SK-N-SH (cell line): ENCODE measurements at regions not wholly inside any gene's neighbourhood (a gene's known extent, or its start where the extent isn't known, plus 50 kb on each side); places are given as distances from the start of the nearest gene placed in this dataset.

Source experiments
- CTCF ChIA-PET: fragments of 300-600, 350-600 bp; formaldehyde crosslinking; extraction: SDS; loops from one replicate; lab custom pipeline; 2021; lab: Yijun Ruan, JAX
- POLR2A ChIA-PET: fragments of 350-600 bp; sonication (Branson Sonifier 250); formaldehyde crosslinking; extraction: SDS; loops from one replicate; lab custom pipeline; 2020; ENCODE audit warnings: antibody characterized with exemption, inconsistent platforms; lab: Yijun Ruan, JAX
- DNase-seq: peaks from one replicate; pipeline ENCODE4 v3.0.0; 2012
- H2AFZ ChIP-seq: fragments of 200-600 bp; sonication (generic); 2 replicates; pipeline ENCODE4 v1.8.1; 2016; ENCODE audit warnings: antibody characterized with exemption, mild to moderate bottlenecking, low read depth
- H3F3A ChIP-seq: fragments of 200-600 bp; sonication (generic); replicated peaks from 2 replicates; pipeline ENCODE3; 2016; ENCODE audit warnings: antibody characterized with exemption, mild to moderate bottlenecking; ENCODE audit not compliant: insufficient read depth
- H3K27ac ChIP-seq, 2 experiments: fragments of 200-500 bp in 1 of 2; fragments of 200-600 bp in 1 of 2; sonication (Bioruptor generic) in 1 of 2; sonication (generic), shearing (Covaris generic) in 1 of 2; 2 replicates each; pipeline versions ENCODE4 v1.5.1 to v1.6.1; 2014 to 2016; ENCODE audit warnings: low read depth in 2 of 2, inconsistent platforms in 1 of 2, low read length in 1 of 2, mild to moderate bottlenecking in 1 of 2, mixed read lengths in 1 of 2
- H3K27me3 ChIP-seq: fragments of 200-600 bp; sonication (generic), shearing (Covaris generic); 2 replicates; pipeline ENCODE4 v1.6.1; 2016; ENCODE audit warnings: mixed run types; ENCODE audit not compliant: insufficient read depth
- H3K36me3 ChIP-seq, 2 experiments: fragments of 200-500 bp in 1 of 2; fragments of 200-600 bp in 1 of 2; sonication (Bioruptor generic) in 1 of 2; sonication (generic) in 1 of 2; replicated peaks in 1 of 2; 2 replicates each; pipeline versions ENCODE3 to v1.5.1; 2014 to 2016; ENCODE audit warnings: low read length in 1 of 2, mild to moderate bottlenecking in 1 of 2; ENCODE audit not compliant: insufficient read depth in 2 of 2, control insufficient read depth in 1 of 2
- H3K4me1 ChIP-seq, 2 experiments: fragments of 200-500 bp in 1 of 2; fragments of 200-600 bp in 1 of 2; sonication (Bioruptor generic) in 1 of 2; sonication (generic), shearing (Covaris generic) in 1 of 2; 2 replicates each; pipeline versions ENCODE4 v1.5.1 to v1.6.1; 2014 to 2016; ENCODE audit warnings: low read depth in 1 of 2, low read length in 1 of 2, mixed run types in 1 of 2; ENCODE audit not compliant: insufficient read depth in 2 of 2, control insufficient read depth in 1 of 2
- H3K4me2 ChIP-seq: fragments of 200-600 bp; sonication (generic), shearing (Covaris generic); 2 replicates; pipeline ENCODE4 v1.6.1; 2017; ENCODE audit warnings: mixed run types
- H3K4me3 ChIP-seq, 2 experiments: fragments of 200-500 bp in 1 of 2; fragments of 200-600 bp in 1 of 2; sonication (Bioruptor generic) in 1 of 2; sonication (generic), shearing (Covaris generic) in 1 of 2; 2 replicates each; pipeline versions ENCODE4 v1.5.1 to v1.8.1; 2014 to 2016; ENCODE audit warnings: low read depth in 2 of 2, inconsistent platforms in 1 of 2, low read length in 1 of 2, mild to moderate bottlenecking in 1 of 2, mixed read lengths in 1 of 2, moderate library complexity in 1 of 2
- H3K79me2 ChIP-seq: fragments of 200-600 bp; sonication (generic); 2 replicates; pipeline ENCODE4 v1.8.1; 2017; ENCODE audit warnings: mild to moderate bottlenecking; ENCODE audit not compliant: insufficient read depth
- H3K9ac ChIP-seq: fragments of 200-600 bp; sonication (generic); 2 replicates; pipeline ENCODE4 v1.6.1; 2017; ENCODE audit warnings: mixed run types
- H3K9me2 ChIP-seq: fragments of 200-600 bp; sonication (generic); 2 replicates; pipeline ENCODE4 v1.6.1; 2017; ENCODE audit warnings: mixed run types
- H3K9me3 ChIP-seq: fragments of 200-600 bp; sonication (generic); 2 replicates; pipeline ENCODE4 v1.6.1; 2017; ENCODE audit warnings: mixed run types, mild to moderate bottlenecking, moderate library complexity
- H4K20me1 ChIP-seq: fragments of 200-600 bp; sonication (generic); 2 replicates; pipeline ENCODE4 v1.6.1; 2017; ENCODE audit warnings: mild to moderate bottlenecking, mixed run types; ENCODE audit not compliant: insufficient read depth
- FOSL2 ChIP-seq: IDR thresholded peaks from 2 replicates; pipeline ENCODE4 v1.4.0; 2012; ENCODE audit warnings: low read depth, mild to moderate bottlenecking, moderate library complexity, borderline replicate concordance
- FOXJ3 ChIP-seq: sonication (generic); formaldehyde crosslinking; IDR thresholded peaks from 2 replicates; pipeline ENCODE4 v1.5.1; 2020; ENCODE audit warnings: mild to moderate bottlenecking, missing genetic modification reagents
- IRF3 ChIP-seq: fragments of 150-350 bp; IDR thresholded peaks from 2 replicates; pipeline ENCODE4 v1.6.1; 2016; ENCODE audit warnings: mild to moderate bottlenecking, low read depth, low read length
- NRF1 ChIP-seq: IDR thresholded peaks from 2 replicates; pipeline ENCODE4 v1.6.1; 2012; ENCODE audit warnings: low read depth, mild to moderate bottlenecking, low read length
- RAD21 ChIP-seq: IDR thresholded peaks from 2 replicates; pipeline ENCODE4 v1.6.1; 2012; ENCODE audit warnings: mild to moderate bottlenecking, low read length
- RFX5 ChIP-seq: IDR thresholded peaks from 2 replicates; pipeline ENCODE4 v1.6.1; 2012; ENCODE audit warnings: mild to moderate bottlenecking, improper control_type of control experiment, low read length
- RXRA ChIP-seq: IDR thresholded peaks from 2 replicates; pipeline ENCODE4 v1.4.0; 2012; ENCODE audit warnings: low read depth, mild to moderate bottlenecking, borderline replicate concordance
- TAF1 ChIP-seq: IDR thresholded peaks from 2 replicates; pipeline ENCODE4 v1.6.1; 2012; ENCODE audit warnings: low read depth, mild to moderate bottlenecking, low read length, moderate library complexity, borderline replicate concordance
- USF2 ChIP-seq: fragments of 150-350 bp; IDR thresholded peaks from 2 replicates; pipeline ENCODE4 v1.6.1; 2017; ENCODE audit warnings: antibody characterized with exemption, low read length, low read depth, borderline replicate concordance
- ZBTB33 ChIP-seq: IDR thresholded peaks from 2 replicates; pipeline ENCODE4 v1.4.0; 2012; ENCODE audit warnings: low read depth, borderline replicate concordance
- WGBS: methylation state at CpG from one replicate; pipeline ENCODE4 v1.1.6; 2017; ENCODE audit warnings: low lambda C conversion rate; 5-methylcytosine and 5-hydroxymethylcytosine counted together
- TF ChIP-seq, protein P1 (sequence below): IDR thresholded peaks from 2 replicates; pipeline ENCODE4; 2012
- TF ChIP-seq, protein P2 (sequence below): IDR thresholded peaks from 2 replicates; pipeline ENCODE4 v1.4.0; 2012; ENCODE audit warnings: low read depth
- TF ChIP-seq, protein P3 (sequence below): fragments of 200-600 bp; sonication (generic); IDR thresholded peaks from 2 replicates; pipeline ENCODE4 v1.6.1; 2017; ENCODE audit warnings: antibody characterized with exemption, mild to moderate bottlenecking, moderate library complexity

DNA sequence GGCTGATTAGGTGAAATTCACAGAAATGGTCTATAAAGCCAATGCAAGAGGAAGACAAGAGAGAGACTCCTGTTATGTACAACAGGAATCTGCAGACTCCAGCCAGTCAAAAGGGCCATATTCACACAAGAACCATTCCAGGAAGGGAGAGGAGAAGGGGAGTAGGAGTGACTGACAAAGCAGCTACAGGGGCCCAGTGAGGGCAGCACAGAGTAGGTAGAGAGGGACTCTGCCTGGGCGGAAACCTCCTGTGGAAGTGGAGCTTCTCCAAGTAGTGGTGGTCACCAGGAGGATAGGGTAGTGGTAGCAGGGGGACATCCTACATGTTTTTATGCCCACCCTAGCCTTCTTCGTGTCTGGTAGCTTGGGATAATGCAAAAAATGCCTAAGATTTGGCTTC is 667.3 kb downstream of the ACTL7B start:
- Histone ChIP-seq H4K20me1 (no peaks in the 10 kb centered on the region), H3K9ac (no peak overlapping the region), H3F3A (no peaks in the 10 kb centered on the region), H3K4me3 (no peak overlapping the region), H3K9me3 (no peaks in the 10 kb centered on the region), H3K36me3 (no peaks in the 10 kb centered on the region), H3K4me1 (no peaks in the 10 kb centered on the region)
- POLR2A ChIA-PET, result no interaction called here
- CTCF ChIA-PET, result no interaction called here
- TF ChIP-seq TAF1 (no peak), NRF1 (no peak), FOXJ3 (no peak), IRF3 (no peak), RXRA (no peak), FOSL2 (no peak), USF2 (no peak), RAD21 (no peak), ZBTB33 (no peak), RFX5 (no peak)
- TF ChIP-seq, protein P1, sequence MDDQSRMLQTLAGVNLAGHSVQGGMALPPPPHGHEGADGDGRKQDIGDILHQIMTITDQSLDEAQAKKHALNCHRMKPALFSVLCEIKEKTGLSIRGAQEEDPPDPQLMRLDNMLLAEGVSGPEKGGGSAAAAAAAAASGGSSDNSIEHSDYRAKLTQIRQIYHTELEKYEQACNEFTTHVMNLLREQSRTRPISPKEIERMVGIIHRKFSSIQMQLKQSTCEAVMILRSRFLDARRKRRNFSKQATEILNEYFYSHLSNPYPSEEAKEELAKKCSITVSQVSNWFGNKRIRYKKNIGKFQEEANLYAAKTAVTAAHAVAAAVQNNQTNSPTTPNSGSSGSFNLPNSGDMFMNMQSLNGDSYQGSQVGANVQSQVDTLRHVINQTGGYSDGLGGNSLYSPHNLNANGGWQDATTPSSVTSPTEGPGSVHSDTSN, result no peak
- TF ChIP-seq, protein P2, sequence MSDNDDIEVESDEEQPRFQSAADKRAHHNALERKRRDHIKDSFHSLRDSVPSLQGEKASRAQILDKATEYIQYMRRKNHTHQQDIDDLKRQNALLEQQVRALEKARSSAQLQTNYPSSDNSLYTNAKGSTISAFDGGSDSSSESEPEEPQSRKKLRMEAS, result no peak
- TF ChIP-seq, protein P3, sequence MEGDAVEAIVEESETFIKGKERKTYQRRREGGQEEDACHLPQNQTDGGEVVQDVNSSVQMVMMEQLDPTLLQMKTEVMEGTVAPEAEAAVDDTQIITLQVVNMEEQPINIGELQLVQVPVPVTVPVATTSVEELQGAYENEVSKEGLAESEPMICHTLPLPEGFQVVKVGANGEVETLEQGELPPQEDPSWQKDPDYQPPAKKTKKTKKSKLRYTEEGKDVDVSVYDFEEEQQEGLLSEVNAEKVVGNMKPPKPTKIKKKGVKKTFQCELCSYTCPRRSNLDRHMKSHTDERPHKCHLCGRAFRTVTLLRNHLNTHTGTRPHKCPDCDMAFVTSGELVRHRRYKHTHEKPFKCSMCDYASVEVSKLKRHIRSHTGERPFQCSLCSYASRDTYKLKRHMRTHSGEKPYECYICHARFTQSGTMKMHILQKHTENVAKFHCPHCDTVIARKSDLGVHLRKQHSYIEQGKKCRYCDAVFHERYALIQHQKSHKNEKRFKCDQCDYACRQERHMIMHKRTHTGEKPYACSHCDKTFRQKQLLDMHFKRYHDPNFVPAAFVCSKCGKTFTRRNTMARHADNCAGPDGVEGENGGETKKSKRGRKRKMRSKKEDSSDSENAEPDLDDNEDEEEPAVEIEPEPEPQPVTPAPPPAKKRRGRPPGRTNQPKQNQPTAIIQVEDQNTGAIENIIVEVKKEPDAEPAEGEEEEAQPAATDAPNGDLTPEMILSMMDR, result no peak
- TF ChIP-seq, all 33 proteins: peak for 0
- Histone ChIP-seq H3K4me2 (no peak overlapping the region), H3K9me2 (no peaks in the 10 kb centered on the region), H3K27me3 (no peaks in the 10 kb centered on the region; the same call in 1 of the 2 replicates), H2AFZ (no peak overlapping the region), H3K79me2 (no peaks in the 10 kb centered on the region), H3K27ac (no peak overlapping the region)
- WGBS, result 11% methylated on average over 2 of the region's 2 CpGs
- DNase-seq, result no peak
